Fibroblast of upper back skin (primary cell): ENCODE measurements at regions not wholly inside any gene's neighbourhood (a gene's known extent, or its start where the extent isn't known, plus 50 kb on each side); places are given as distances from the start of the nearest gene placed in this dataset.

Source experiments
- DNase-seq: peaks from one replicate; pipeline ENCODE4 v3.0.0-alpha.2; 2013

DNA sequence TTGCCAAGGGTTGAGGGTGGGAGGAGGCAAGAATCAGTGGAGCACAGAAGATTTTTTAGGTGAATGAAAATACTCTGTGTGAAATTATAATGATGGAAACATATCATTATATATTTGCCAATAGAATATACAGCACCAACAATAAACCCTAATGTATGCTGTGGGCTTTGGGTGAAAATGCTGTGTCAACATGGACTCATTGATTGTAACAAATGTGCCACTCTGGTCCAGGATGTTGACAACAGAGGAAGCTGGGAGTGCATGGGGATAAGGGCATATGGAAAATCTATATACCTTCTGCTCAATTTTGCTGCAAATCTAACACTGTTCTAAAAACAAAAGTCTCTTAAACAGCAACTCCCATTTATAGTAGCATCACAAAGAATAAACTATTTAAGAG, 114.3 kb downstream of the LYZL1 start:
- DNase-seq = no peak

DNA sequence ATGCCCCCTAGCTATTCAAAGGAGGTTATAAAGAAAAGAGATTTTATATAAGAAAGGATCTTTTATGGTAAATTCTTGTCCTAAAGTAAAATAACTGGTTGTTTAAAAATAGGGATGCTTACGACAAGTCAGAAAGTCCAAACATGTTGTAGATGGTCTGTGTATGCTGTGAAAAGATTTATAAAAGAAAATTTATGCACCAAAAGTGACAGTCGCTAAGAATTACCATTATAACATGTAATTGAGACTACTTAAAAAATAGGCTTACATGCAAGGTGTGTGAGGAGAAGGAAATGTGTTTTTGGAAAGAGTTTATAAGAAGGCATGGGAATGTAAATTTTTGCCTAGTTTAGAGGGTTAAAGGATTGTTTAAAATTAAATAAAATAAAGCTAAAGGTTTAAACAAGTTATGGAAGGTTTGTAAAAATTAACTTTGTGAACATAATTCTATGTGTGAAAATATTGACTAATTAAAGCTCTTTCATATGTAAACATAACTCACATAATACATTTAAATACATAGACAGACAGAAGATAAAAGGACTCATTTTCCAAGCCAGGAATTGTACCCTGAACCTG, 118.5 kb downstream of the LYZL1 start:
- no peak for DNase-seq
